ENCODE measurements at regions not wholly inside any gene's neighbourhood (a gene's known extent, or its start where the extent isn't known, plus 50 kb on each side); places are given as distances from the start of the nearest gene placed in this dataset.

DNA sequence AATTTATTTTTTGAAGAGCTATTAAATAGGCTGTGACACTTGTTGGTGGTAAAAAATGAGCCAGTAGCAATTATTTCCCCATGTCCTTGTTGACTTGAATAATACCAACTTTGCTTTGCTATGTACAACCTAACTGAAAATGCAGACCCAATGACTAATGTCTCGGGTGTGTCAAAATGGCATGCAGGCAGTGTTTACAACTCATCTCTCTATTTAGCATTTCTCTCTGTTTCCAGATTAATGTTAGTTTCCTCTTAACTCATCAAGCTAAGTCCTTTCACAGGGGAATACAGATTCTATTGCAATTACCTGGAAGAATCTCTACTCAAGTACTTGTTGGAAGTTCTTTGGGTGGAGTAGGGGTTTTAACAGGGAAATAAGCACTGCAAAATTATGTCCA, 504.4 kb downstream of the BCKDHB start:
- no peak for TF ChIP-seq CTCF (conservative IDR thresholded peaks at IDR 0.05)
- no peak for TF ChIP-seq ZFX (IDR thresholded peaks at IDR 0.05)
- H3K27ac ChIP-seq: no peak overlapping the region

- TF ChIP-seq ZFX (IDR thresholded peaks at IDR 0.05) (no peak), CTCF (conservative IDR thresholded peaks at IDR 0.05) (no peak)
Observed at GRCh38 chr6:80608881-80609280, 502.4 kb downstream of the BCKDHB start.

DNA sequence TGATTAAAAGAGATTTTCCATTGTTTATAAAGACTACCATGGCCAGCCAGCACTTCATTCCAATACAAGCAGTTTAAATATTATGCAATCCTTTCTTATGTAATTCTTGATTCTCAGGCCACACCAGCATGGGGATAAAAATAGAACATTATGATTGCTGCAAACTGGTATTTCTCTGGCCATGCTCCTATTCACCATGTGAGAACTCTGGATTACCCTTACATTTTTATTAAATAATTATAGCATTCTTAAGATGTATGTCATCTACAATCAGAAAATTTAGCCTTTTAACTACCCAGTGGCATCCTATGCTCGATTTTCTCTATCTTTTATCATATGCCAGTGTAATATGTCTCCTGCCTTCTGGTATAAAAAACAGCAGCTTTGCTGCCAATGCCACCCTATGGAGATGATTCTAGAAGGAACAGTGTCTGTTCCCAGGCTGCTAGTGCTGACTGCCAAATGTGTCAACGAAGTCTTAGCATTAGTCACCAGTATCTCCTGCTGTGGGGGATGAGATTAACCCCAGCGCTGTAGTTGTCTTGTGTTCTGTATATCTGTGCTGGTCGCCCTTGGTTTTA, 501.4 kb downstream of the BCKDHB start:
- no peak overlapping the region for H3K27ac ChIP-seq
- TF ChIP-seq ZFX (IDR thresholded peaks at IDR 0.05) (no peak), CTCF (conservative IDR thresholded peaks at IDR 0.05) (no peak)

More at GRCh38 chr6:80608881-80609280, 502.4 kb downstream of the BCKDHB start:
- no peak overlapping the region for H3K27ac ChIP-seq

GRCh38 chr6:80605165-80605989, 498.9 kb downstream of the BCKDHB start:
- peak; percentile 61 for TF ChIP-seq CTCF (conservative IDR thresholded peaks at IDR 0.05)
- no peak for TF ChIP-seq ZFX (IDR thresholded peaks at IDR 0.05)
- no peak overlapping the region for H3K27ac ChIP-seq

DNA sequence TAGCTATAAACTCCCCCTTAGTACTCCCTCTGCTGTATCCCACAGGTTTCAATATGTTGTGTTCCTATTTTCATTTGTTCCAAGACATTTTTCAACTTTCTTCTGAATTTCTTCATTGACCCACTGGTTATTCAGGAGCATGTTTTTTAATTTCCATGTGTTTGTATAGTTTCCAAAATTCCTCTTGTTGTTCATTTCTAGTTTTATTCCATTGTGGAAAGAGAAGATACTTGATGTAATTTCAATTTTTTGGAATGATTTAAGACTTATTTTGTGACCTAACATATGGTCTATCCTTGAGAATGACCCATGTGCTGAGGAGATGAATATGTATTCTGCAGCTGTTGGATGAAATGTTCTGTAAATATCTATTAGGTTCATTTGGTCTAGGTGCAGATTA, 497.2 kb downstream of the BCKDHB start:
- H3K27ac ChIP-seq: no peak overlapping the region
- no peak for TF ChIP-seq ZFX (IDR thresholded peaks at IDR 0.05)
- TF ChIP-seq CTCF (conservative IDR thresholded peaks at IDR 0.05): no peak

DNA sequence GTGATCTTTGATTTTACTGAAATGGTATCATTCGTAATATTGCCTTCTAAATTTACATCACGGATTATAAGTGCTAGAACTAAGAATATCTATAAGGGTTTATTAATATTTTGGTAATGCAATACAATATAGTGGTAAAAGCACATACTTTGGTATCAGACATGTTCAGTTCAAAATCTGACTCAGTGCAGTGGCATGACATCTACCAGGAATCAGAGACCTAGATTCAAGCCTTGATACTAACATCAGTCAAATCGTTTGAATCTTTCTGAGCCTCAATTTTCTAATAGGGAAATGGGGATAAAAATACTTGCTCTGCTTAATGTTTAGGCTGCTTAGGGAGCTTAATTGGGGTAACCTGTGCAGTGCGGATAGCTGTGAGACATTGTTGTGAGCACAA, 488.0 kb downstream of the BCKDHB start:
- no peak for TF ChIP-seq CTCF (conservative IDR thresholded peaks at IDR 0.05)
- no peak for TF ChIP-seq ZFX (IDR thresholded peaks at IDR 0.05)
- H3K27ac ChIP-seq: no peak overlapping the region

DNA sequence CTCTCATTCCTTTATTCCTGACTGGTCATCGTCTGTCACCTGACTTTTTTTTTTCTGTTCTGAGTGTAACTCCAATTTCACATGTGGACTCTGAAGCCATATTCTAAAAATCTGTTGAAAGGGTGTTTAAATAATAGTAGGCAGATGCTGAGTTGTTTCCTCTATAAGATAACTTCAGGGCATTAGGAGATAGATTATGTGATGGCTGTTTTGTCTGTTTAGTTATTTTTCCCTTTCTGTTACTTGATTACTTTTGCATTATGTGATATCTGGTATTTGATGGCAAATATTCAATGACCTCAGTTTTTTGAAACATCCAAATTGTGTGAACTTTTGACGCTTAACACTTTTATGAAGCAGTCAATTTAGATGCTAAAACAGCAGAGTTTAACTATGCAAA, 486.0 kb downstream of the BCKDHB start:
- no peak overlapping the region for H3K27ac ChIP-seq
- TF ChIP-seq ZFX (IDR thresholded peaks at IDR 0.05) (no peak), CTCF (conservative IDR thresholded peaks at IDR 0.05) (no peak)
